Thymus (tissue), 11 donors: ENCODE measurements at regions not wholly inside any gene's neighbourhood (a gene's known extent, or its start where the extent isn't known, plus 50 kb on each side); places are given as distances from the start of the nearest gene placed in this dataset.
"Not testable (repeated sequence)": the region's sequence is repeated elsewhere in the genome, so short reads cannot be mapped to it uniquely, and the experiment has no call there.

Experiments used
- DNase-seq, 9 donors: peaks; one replicate each; pipeline ENCODE4 v3.0.0-alpha.2; 2013; ENCODE audit warnings: low spot score in 9 of 9, low read depth in 6 of 9, missing footprints in 1 of 9
- H3K27ac ChIP-seq, 2 donors: one replicate each; pipeline ENCODE4 v1.5.1; 2013; ENCODE audit warnings: control low read depth in 1 of 2, low read depth in 1 of 2, low read length in 1 of 2, mild to moderate bottlenecking in 1 of 2, moderate library complexity in 1 of 2
- H3K27me3 ChIP-seq, 2 donors: one replicate each; pipeline ENCODE4 v1.5.1; 2013; ENCODE audit warnings: low read length in 1 of 2; ENCODE audit not compliant: control insufficient read depth in 2 of 2, insufficient read depth in 1 of 2
- H3K36me3 ChIP-seq, 2 donors: one replicate each; pipeline ENCODE4 v1.5.1; 2013; ENCODE audit warnings: low read length in 1 of 2, mild to moderate bottlenecking in 1 of 2, moderate library complexity in 1 of 2; ENCODE audit not compliant: control insufficient read depth in 2 of 2, insufficient read depth in 2 of 2
- H3K4me1 ChIP-seq, 2 donors: one replicate each; pipeline ENCODE4 v1.5.1; 2013; ENCODE audit warnings: low read length in 2 of 2; ENCODE audit not compliant: control insufficient read depth in 2 of 2, insufficient read depth in 2 of 2
- H3K4me3 ChIP-seq, 2 donors: one replicate each; pipeline ENCODE4 v1.5.1; 2013; ENCODE audit warnings: low read length in 2 of 2, control low read depth in 1 of 2, mild to moderate bottlenecking in 1 of 2
- H3K9me3 ChIP-seq, 2 donors: one replicate each; pipeline ENCODE4 v1.5.1; 2013; ENCODE audit warnings: low read length in 1 of 2, mild to moderate bottlenecking in 1 of 2; ENCODE audit not compliant: control insufficient read depth in 2 of 2, insufficient read depth in 1 of 2
- WGBS: extraction: QIAGEN DNeasy Blood & Tissue Kit; methylation state at CpG from one replicate; pipeline ENCODE4 v1.1.7; 2013; 5-methylcytosine and 5-hydroxymethylcytosine counted together
- donor health status: healthy.

GRCh38 chrX:34332334-34332733 lies 200.2 kb upstream of the FAM47A start:
- Histone ChIP-seq H3K36me3 (no peaks in the 10 kb centered on the region), H3K27ac (no peak overlapping the region), H3K27me3 (no peaks in the 10 kb centered on the region), H3K9me3 (peaks cover 0 to 4% of the 10 kb centered on the region in 2 donors), H3K4me3 (no peak overlapping the region), H3K4me1 (no peaks in the 10 kb centered on the region)
- no peak for DNase-seq
- 59% methylated on average over 2 of the region's 2 CpGs for WGBS

GRCh38 chrX:34325460-34325859 lies 193.3 kb upstream of the FAM47A start:
- 73% methylated on average over 2 of the region's 2 CpGs for WGBS

GRCh38 chrX:34320424-34320823 lies 188.3 kb upstream of the FAM47A start:
- not testable (repeated sequence) for DNase-seq, H3K27me3 ChIP-seq, H3K36me3 ChIP-seq, H3K9me3 ChIP-seq, H3K4me3 ChIP-seq, H3K4me1 ChIP-seq, H3K27ac ChIP-seq
- 90% methylated on average over 16 of the region's 16 CpGs for WGBS

More at GRCh38 chrX:34325460-34325859, 193.3 kb upstream of the FAM47A start:
- H3K9me3 ChIP-seq: no peaks in the 10 kb centered on the region
- no peaks in the 10 kb centered on the region for H3K4me1 ChIP-seq
- DNase-seq: no peak
- no peak overlapping the region for H3K4me3 ChIP-seq
- H3K36me3 ChIP-seq: no peaks in the 10 kb centered on the region
- H3K27me3 ChIP-seq: no peaks in the 10 kb centered on the region
- H3K27ac ChIP-seq: no peak overlapping the region

- no peaks in the 10 kb centered on the region for H3K4me1 ChIP-seq
- H3K4me3 ChIP-seq: no peak overlapping the region
- H3K9me3 ChIP-seq: no peaks in the 10 kb centered on the region
- no peaks in the 10 kb centered on the region for H3K36me3 ChIP-seq
- peak in 3 of 9 donors; percentile 0 to 28 (median 14) for DNase-seq
- no peak overlapping the region for H3K27ac ChIP-seq
- H3K27me3 ChIP-seq: no peaks in the 10 kb centered on the region
- whole genome bisulfite sequencing: 0% methylated on average over 1 of the region's 1 CpG
Measured at GRCh38 chrX:34300871-34301270, 168.8 kb upstream of the FAM47A start.

GRCh38 chrX:34299451-34299967 lies 167.4 kb upstream of the FAM47A start:
- WGBS: 51% methylated on average over 2 of the region's 2 CpGs
- no peaks in the 10 kb centered on the region for H3K27me3 ChIP-seq
- no peaks in the 10 kb centered on the region for H3K36me3 ChIP-seq
- DNase-seq: no peak
- no peak overlapping the region for H3K4me3 ChIP-seq
- no peaks in the 10 kb centered on the region for H3K9me3 ChIP-seq
- no peak overlapping the region for H3K27ac ChIP-seq
- H3K4me1 ChIP-seq: no peaks in the 10 kb centered on the region

- no peak overlapping the region for H3K4me3 ChIP-seq
Measured at GRCh38 chrX:34294665-34295064, 162.6 kb upstream of the FAM47A start.

GRCh38 chrX:34288782-34289181 lies 156.7 kb upstream of the FAM47A start:
- 5% methylated on average over 2 of the region's 2 CpGs for WGBS

More at GRCh38 chrX:34294665-34295064, 162.6 kb upstream of the FAM47A start:
- Histone ChIP-seq H3K27ac (no peak overlapping the region), H3K27me3 (no peaks in the 10 kb centered on the region), H3K4me1 (no peaks in the 10 kb centered on the region), H3K9me3 (no peaks in the 10 kb centered on the region), H3K36me3 (no peaks in the 10 kb centered on the region)
- WGBS: 95% methylated on average over 6 of the region's 6 CpGs
- no peak for DNase-seq

GRCh38 chrX:34279866-34280560 lies 147.9 kb upstream of the FAM47A start:
- DNase-seq: no peak
- H3K27ac ChIP-seq: no peak overlapping the region
- H3K9me3 ChIP-seq: no peaks in the 10 kb centered on the region
- no peak overlapping the region for H3K4me3 ChIP-seq
- no peaks in the 10 kb centered on the region for H3K27me3 ChIP-seq
- 72% methylated on average over 5 of the region's 5 CpGs for WGBS
- no peaks in the 10 kb centered on the region for H3K4me1 ChIP-seq
- no peaks in the 10 kb centered on the region for H3K36me3 ChIP-seq

More at GRCh38 chrX:34288782-34289181, 156.7 kb upstream of the FAM47A start:
- H3K9me3 ChIP-seq: no peaks in the 10 kb centered on the region
- H3K4me1 ChIP-seq: no peaks in the 10 kb centered on the region
- DNase-seq: no peak
- no peaks in the 10 kb centered on the region for H3K27me3 ChIP-seq
- no peak overlapping the region for H3K27ac ChIP-seq
- H3K4me3 ChIP-seq: no peak overlapping the region
- no peaks in the 10 kb centered on the region for H3K36me3 ChIP-seq

GRCh38 chrX:34275699-34276098 lies 143.6 kb upstream of the FAM47A start:
- Histone ChIP-seq H3K27me3 (no peaks in the 10 kb centered on the region), H3K4me3 (no peak overlapping the region), H3K36me3 (no peaks in the 10 kb centered on the region), H3K4me1 (no peaks in the 10 kb centered on the region), H3K9me3 (no peaks in the 10 kb centered on the region), H3K27ac (no peak overlapping the region)
- 0% methylated on average over 1 of the region's 1 CpG for WGBS
- no peak for DNase-seq
